ENCODE measurements at regions not wholly inside any gene's neighbourhood (a gene's known extent, or its start where the extent isn't known, plus 50 kb on each side); places are given as distances from the start of the nearest gene placed in this dataset.
A peak's percentile ranks its signal among the peaks of the same experiment; 100 is the strongest.
"Not testable (repeated sequence)": the region's sequence is repeated elsewhere in the genome, so short reads cannot be mapped to it uniquely, and the experiment has no call there.

DNA sequence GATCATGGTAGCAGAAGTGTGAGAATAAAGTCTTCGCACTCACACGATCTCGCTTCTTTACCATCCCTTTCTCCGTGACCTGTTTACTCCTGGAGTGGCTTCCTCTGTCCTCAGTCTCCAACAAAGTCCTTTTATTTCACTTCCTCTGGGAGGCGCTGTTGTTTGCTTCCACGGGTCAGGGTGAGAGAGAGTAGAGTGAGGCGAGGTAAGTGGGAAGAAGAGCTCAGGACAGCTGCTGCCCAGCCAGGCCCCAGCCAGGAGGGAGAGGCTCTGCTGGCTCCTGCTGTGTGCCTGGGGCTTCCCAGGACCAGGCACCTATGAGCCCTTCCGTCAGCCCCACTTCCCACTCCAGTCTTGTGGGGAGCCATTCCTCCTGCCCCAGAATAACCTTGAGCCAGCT, 242.1 kb downstream of the FGF9 start:
- peak; percentile 59 for DNase-seq (ENCODE audit: low spot score)

GRCh38 chr13:21917086-21918015, 246.5 kb downstream of the FGF9 start:
- DNase-seq (ENCODE audit: low spot score), result no peak

DNA sequence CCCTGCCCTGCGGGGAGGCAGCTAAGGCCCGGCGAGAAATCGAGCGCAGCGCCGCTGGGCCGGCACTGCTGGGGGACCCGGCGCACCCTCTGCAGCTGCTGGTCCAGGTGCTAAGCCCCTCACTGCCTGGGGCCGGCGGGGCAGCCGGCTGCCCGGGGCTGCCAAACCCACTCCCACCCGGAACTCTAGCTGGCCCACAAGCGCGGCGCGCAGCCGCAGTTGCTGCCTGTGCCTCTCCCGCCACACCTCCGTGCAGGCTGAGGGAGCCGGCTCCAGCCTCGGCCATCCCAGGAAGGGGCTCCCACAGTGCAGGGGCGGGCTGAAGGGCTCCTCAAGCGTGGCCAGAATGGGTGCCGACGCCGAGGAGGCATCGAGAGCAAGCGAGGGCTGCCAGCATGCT, 249.9 kb downstream of the FGF9 start:
- DNase-seq (ENCODE audit: low spot score), result not testable (repeated sequence)

DNA sequence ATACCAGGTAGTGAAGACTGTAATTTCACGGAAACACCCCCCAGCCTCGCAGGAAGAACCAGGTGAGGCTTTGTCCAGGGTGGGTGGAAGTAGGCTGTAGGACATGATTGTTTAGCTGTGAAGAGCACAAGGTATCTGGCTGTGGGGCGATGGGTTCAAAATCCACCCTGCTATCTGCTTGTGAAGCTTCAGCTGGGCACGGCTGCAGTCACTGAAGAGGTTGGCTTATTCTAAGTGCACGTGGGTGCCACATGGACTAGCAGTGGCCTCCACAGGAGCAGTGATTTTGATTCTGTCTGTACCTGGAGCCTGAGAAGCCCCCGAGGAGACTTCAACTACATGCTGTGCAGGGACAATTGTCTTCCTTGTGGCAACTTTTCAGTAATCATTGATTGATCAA, 254.1 kb downstream of the FGF9 start:
- no peak for DNase-seq (ENCODE audit: low spot score)

DNA sequence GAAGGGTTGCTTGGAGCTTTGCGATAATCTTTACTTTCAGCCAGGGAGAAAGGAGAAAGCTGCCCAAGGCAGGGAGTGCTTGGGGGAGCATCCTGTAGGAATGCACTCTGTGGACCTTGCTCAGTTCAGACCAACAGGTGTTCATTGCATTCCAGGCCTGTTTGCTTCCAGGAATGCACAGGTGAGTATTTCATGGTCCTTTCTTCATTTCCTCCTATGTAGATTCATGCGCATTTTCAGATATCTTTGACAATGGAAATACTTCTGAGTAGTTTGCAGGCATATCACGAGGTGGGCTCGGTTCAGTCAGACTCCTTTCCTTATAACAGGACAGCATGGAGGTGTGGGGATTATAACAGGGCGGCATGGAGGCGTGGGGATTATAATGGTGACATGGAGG, 254.8 kb downstream of the FGF9 start:
- no peak for DNase-seq (ENCODE audit: low spot score)

DNA sequence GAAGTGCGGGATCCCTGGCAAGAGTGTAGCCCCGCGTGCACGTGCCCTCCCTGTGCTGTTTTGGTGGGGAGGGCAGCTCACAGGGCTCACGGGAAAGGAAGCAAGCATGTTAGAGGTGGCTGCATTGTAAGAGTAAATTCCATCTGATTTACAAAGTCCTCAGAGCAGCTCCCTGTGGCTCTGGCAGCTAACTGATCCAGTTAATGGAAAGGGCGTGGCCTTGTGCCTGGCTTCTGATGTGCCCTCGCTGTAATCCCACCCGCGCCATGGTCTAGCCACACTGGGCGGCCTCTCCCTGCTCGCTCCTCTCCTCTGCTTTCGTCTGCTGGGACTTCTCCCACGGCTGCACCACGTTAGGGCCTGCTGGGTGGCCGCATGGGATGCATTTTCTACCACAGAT, 258.5 kb downstream of the FGF9 start:
- DNase-seq (ENCODE audit: low spot score), result no peak

- DNase-seq (ENCODE audit: low spot score), result no peak
Measured at GRCh38 chr13:21930536-21930935, 259.7 kb downstream of the FGF9 start.

GRCh38 chr13:21932578-21932977, 261.7 kb downstream of the FGF9 start:
- DNase-seq (ENCODE audit: low spot score), result no peak

DNA sequence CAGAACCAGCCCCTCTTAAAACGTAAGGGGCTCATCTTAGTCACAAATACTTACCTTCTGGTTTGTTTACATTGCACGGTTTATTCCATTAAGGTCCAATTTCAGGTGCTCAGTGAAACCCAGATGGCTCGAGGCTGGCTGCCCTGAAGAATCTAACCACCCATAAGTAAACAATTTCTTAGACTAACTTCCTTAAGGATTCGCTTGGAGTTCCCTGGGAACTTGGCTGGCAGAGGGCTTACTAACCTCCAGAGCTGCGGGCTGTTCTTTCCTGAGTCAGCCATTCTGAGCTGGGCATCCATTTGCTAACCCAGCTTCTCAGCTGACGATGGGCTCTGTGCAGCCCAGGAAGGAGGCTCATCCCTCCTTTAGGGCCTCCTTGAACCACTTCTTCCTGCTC, 262.1 kb downstream of the FGF9 start:
- DNase-seq (ENCODE audit: low spot score), result no peak

GRCh38 chr13:21934284-21934683, 263.4 kb downstream of the FGF9 start:
- no peak for DNase-seq (ENCODE audit: low spot score)

- no peak for DNase-seq (ENCODE audit: low spot score)
Measured at GRCh38 chr13:21936674-21937073, 265.8 kb downstream of the FGF9 start.

DNA sequence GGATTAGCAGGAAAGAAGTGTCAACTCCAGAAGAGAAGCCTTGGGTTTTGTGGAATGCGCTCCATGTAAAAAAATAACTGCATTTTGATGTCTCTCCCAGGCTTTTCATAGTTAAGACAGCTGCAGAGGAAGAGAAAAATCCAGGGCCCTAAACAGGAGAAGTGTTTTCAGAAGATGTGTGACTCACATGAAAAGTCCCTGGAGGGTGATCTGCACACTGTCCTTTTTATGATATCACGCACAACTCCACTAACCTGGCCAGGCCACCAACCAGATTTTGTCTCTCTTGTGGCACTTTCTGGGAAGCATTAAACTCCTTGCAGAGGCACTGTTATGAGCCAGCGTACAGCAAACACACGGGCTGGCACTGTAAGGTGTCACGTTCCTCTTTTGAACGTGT, 267.3 kb downstream of the FGF9 start:
- DNase-seq (ENCODE audit: low spot score), result no peak

- DNase-seq (ENCODE audit: low spot score), result no peak
Measured at GRCh38 chr13:21938636-21939035, 267.8 kb downstream of the FGF9 start.

GRCh38 chr13:21942061-21942460, 271.2 kb downstream of the FGF9 start:
- DNase-seq (ENCODE audit: low spot score), result no peak

GRCh38 chr13:21944610-21945009, 273.7 kb downstream of the FGF9 start:
- DNase-seq (ENCODE audit: low spot score), result no peak

DNA sequence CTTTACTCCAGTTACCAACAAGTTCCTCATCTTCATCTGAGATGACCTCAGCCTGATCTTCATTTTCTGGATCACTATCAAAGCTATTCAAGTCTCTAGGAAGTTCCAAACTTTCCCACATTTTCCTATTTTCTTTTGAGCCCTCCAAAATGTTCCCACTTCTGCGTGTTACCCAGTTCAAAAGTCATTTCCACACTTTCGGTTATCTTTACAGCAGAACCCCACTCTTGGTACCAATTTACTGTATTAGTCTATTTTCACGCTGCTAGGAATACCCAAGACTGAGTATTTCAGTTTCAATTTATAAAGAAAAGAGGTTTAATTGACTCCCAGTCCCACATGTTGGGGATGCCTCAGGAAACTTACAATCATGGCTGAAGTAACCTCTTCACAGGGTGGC, 274.3 kb downstream of the FGF9 start:
- DNase-seq (ENCODE audit: low spot score), result no peak

GRCh38 chr13:21946964-21947363, 276.1 kb downstream of the FGF9 start:
- no peak for DNase-seq (ENCODE audit: low spot score)

DNA sequence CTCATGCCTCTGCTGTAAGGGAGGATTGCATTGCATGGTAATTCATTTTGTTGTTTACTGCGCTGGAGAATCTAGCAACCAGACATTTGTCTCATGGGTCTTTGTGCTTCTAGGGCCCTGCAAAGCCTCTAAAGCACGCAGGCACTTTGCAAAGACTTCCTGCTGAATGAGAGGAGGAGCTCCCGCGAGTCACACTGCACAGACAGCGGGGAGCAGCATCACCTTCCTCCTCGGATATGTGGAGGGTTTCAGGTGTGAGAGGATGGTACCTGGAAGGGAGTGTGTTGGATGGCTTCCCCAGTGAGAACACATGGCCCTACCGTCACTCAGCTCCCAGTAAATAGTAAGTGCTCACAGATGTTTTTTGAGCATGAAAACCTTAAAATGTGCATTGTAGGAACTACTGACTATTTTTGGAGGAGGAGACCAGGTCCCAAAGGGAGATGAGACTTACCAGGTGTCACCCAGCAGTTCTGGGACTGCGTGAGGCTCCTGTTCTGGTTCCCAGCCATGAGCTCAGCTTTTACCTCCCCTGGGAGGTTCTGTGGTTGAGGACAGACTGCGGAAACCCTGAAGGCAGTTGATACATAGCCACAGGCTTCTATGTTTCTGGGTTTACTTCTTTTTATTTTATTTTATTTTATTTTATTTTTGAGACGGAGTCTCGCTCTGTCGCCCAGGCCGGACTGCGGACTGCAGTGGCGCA, 278.0 kb downstream of the FGF9 start:
- DNase-seq (ENCODE audit: low spot score), result no peak

DNA sequence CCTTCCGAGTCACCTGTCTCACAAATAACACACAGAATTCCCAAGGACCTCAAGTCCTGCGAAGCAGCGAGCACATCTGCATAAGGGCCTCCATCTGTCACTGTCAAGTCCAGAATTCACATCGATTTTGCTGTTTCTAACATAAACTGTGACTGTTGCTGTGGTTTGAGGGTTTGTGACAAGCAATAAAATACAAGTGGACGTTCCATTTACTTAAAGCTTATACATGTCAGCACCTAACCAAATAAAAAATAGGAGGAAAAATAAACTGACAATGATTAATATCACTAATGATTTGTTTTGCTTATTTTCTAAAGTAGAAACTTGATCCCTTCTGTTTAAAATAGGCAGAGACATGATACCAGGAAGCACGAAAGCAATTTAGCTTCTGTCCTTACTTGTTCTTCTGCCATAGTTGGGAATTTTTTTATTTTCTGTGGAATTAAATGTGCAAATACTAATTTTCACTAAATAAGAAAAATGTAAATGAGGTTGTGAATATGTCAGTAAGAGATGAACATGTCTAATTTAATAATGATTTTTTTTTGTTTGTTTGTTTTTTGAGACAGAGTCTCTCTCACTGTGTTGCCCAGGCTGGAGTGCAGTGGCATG, 279.1 kb downstream of the FGF9 start:
- DNase-seq (ENCODE audit: low spot score), result no peak

- no peak for DNase-seq (ENCODE audit: low spot score)
Measured at GRCh38 chr13:21956666-21957065, 285.8 kb downstream of the FGF9 start.

DNA sequence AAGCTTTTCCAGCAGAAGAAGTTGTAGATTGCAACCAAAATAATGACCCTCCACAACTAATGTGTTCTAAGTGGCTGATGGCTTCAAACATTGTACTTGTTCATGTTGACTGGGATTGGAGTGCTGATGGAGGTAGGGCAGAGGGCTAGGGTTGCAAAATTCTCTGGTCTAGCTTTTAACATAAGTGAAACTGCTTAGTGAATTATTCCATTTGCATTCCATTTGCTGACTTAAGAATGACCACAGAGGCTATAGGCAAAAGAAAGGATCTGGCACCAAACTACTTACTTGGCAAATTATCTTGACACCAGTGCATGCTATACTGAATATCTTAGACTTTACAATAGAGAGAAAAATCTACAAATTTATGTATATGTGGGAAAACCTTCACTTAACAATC, 287.0 kb downstream of the FGF9 start:
- DNase-seq (ENCODE audit: low spot score), result no peak

- DNase-seq (ENCODE audit: low spot score), result no peak
Measured at GRCh38 chr13:21960108-21960507, 289.2 kb downstream of the FGF9 start.

- DNase-seq (ENCODE audit: low spot score), result no peak
Measured at GRCh38 chr13:21964686-21965085, 293.8 kb downstream of the FGF9 start.

All from ecto neural progenitor cell (in vitro differentiated cells).